ENCODE measurements at regions not wholly inside any gene's neighbourhood (a gene's known extent, or its start where the extent isn't known, plus 50 kb on each side); places are given as distances from the start of the nearest gene placed in this dataset.
"Not testable (repeated sequence)": the region's sequence is repeated elsewhere in the genome, so short reads cannot be mapped to it uniquely, and the experiment has no call there.

- peaks cover 0 to 2% (median 0%) of the 10 kb centered on the region in 3 donors for H3K4me1 ChIP-seq (ENCODE audit: control insufficient read depth in 3 of 3, insufficient read depth in 3 of 3, low read length in 3 of 3)
- no peaks in the 10 kb centered on the region for H3K27me3 ChIP-seq (ENCODE audit: control insufficient read depth in 3 of 3, insufficient read depth in 3 of 3, low read length in 3 of 3)
- no peaks in the 10 kb centered on the region for H3K9me3 ChIP-seq (ENCODE audit: control insufficient read depth in 3 of 3, low read length in 3 of 3)
- H3K36me3 ChIP-seq (ENCODE audit: control insufficient read depth in 3 of 3, insufficient read depth in 3 of 3, low read length in 3 of 3) = no peaks in the 10 kb centered on the region
- no peak overlapping the region for H3K27ac ChIP-seq (ENCODE audit: low read depth, low read length)
- H3K9ac ChIP-seq (ENCODE audit: low read depth in 1 of 3, low read length in 3 of 3) = no peak overlapping the region
- H3K4me3 ChIP-seq (ENCODE audit: low read length in 3 of 3) = no peak overlapping the region
Observed at GRCh38 chr9:75491533-75491932, 398.9 kb upstream of the PCSK5 start.

GRCh38 chr9:75499812-75500211 lies 390.7 kb upstream of the PCSK5 start:
- H3K9me3 ChIP-seq (ENCODE audit: control insufficient read depth in 3 of 3, low read length in 3 of 3) = no peaks in the 10 kb centered on the region
- no peak overlapping the region for H3K9ac ChIP-seq (ENCODE audit: low read depth in 1 of 3, low read length in 3 of 3)
- peaks cover 0 to 4% (median 0%) of the 10 kb centered on the region in 3 donors for H3K4me1 ChIP-seq (ENCODE audit: control insufficient read depth in 3 of 3, insufficient read depth in 3 of 3, low read length in 3 of 3)
- H3K4me3 ChIP-seq (ENCODE audit: low read length in 3 of 3) = no peak overlapping the region
- no peaks in the 10 kb centered on the region for H3K36me3 ChIP-seq (ENCODE audit: control insufficient read depth in 3 of 3, insufficient read depth in 3 of 3, low read length in 3 of 3)
- H3K27me3 ChIP-seq (ENCODE audit: control insufficient read depth in 3 of 3, insufficient read depth in 3 of 3, low read length in 3 of 3) = no peaks in the 10 kb centered on the region
- H3K27ac ChIP-seq (ENCODE audit: low read depth, low read length) = no peak overlapping the region

DNA sequence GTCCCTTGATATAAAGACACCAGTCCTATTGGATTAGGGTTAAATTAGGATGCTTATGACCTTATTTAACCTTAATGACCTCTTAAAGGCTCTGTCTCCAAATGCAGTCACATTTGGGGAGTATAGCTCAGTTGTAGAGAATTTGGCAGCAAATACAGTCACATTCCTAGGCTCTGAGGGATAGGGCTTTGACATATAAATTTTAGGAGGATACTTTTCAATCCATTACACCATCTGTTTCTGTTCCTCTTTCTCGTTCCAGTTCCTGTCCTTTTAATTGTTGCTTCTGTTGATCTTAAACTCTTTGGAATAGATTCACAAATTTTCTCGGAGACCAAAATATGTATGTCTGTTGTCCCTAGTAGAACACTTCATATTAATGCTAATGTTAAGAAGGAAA lies 390.0 kb upstream of the PCSK5 start:
- Histone ChIP-seq H3K36me3 (ENCODE audit: control insufficient read depth in 3 of 3, insufficient read depth in 3 of 3, low read length in 3 of 3) (no peaks in the 10 kb centered on the region), H3K27ac (ENCODE audit: low read depth, low read length) (no peak overlapping the region), H3K27me3 (ENCODE audit: control insufficient read depth in 3 of 3, insufficient read depth in 3 of 3, low read length in 3 of 3) (no peaks in the 10 kb centered on the region), H3K9ac (ENCODE audit: low read depth in 1 of 3, low read length in 3 of 3) (no peak overlapping the region), H3K4me3 (ENCODE audit: low read length in 3 of 3) (no peak overlapping the region), H3K4me1 (ENCODE audit: control insufficient read depth in 3 of 3, insufficient read depth in 3 of 3, low read length in 3 of 3) (peaks cover 0 to 4% (median 0%) of the 10 kb centered on the region in 3 donors), H3K9me3 (ENCODE audit: control insufficient read depth in 3 of 3, low read length in 3 of 3) (no peaks in the 10 kb centered on the region)

- not testable (repeated sequence) for H3K36me3 ChIP-seq (ENCODE audit: control insufficient read depth in 3 of 3, insufficient read depth in 3 of 3, low read length in 3 of 3); H3K27me3 ChIP-seq (ENCODE audit: control insufficient read depth in 3 of 3, insufficient read depth in 3 of 3, low read length in 3 of 3); H3K27ac ChIP-seq (ENCODE audit: low read depth, low read length); H3K9me3 ChIP-seq (ENCODE audit: control insufficient read depth in 3 of 3, low read length in 3 of 3); H3K4me3 ChIP-seq (ENCODE audit: low read length in 3 of 3); H3K4me1 ChIP-seq (ENCODE audit: control insufficient read depth in 3 of 3, insufficient read depth in 3 of 3, low read length in 3 of 3); H3K9ac ChIP-seq (ENCODE audit: low read depth in 1 of 3, low read length in 3 of 3)
Observed at GRCh38 chr9:75500940-75501339, 389.5 kb upstream of the PCSK5 start.

DNA sequence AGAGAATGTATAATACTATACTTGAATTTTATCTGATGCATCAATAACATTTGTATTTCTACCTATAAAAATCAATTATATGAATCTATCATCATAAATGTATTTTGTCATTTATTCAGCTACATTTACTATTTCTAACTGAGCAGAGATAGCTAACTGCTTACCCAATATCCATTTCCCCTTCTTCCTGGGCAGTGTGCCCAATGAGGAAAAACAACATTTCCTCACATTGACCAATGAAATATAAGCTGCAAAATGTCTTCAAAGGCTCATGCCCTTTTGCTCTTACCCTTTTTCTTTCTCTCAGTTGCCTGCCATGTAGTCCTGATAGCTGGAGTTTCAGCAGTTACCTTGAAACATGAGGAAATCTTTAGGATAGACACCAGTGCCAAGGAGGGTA lies 385.8 kb upstream of the PCSK5 start:
- Histone ChIP-seq H3K9ac (ENCODE audit: low read depth in 1 of 3, low read length in 3 of 3) (no peak overlapping the region), H3K9me3 (ENCODE audit: control insufficient read depth in 3 of 3, low read length in 3 of 3) (no peaks in the 10 kb centered on the region), H3K27ac (ENCODE audit: low read depth, low read length) (no peak overlapping the region), H3K27me3 (ENCODE audit: control insufficient read depth in 3 of 3, insufficient read depth in 3 of 3, low read length in 3 of 3) (no peaks in the 10 kb centered on the region), H3K4me3 (ENCODE audit: low read length in 3 of 3) (no peak overlapping the region), H3K36me3 (ENCODE audit: control insufficient read depth in 3 of 3, insufficient read depth in 3 of 3, low read length in 3 of 3) (no peaks in the 10 kb centered on the region), H3K4me1 (ENCODE audit: control insufficient read depth in 3 of 3, insufficient read depth in 3 of 3, low read length in 3 of 3) (peaks cover 0 to 4% (median 0%) of the 10 kb centered on the region in 3 donors)

DNA sequence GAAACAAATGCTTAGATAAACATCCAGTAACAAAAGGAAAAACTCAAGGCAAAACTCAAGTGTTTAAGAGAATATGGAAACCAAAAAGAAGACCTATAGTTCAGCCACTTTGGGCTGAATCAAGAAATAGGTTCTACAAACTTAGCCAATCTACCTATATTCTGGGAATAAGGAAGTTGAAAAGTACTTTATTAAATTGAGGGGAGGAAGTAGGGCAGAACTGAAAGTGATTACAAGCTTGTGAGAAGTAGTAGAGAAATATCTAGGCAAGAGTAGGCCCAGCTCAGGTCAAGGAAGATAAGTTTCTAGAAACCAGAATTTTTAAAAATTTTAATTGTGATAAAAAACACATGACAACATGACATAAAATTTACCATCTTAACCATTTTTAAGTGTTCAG lies 384.8 kb upstream of the PCSK5 start:
- Histone ChIP-seq H3K27me3 (ENCODE audit: control insufficient read depth in 3 of 3, insufficient read depth in 3 of 3, low read length in 3 of 3) (no peaks in the 10 kb centered on the region), H3K4me1 (ENCODE audit: control insufficient read depth in 3 of 3, insufficient read depth in 3 of 3, low read length in 3 of 3) (no peaks in the 10 kb centered on the region), H3K27ac (ENCODE audit: low read depth, low read length) (no peak overlapping the region), H3K4me3 (ENCODE audit: low read length in 3 of 3) (no peak overlapping the region), H3K9ac (ENCODE audit: low read depth in 1 of 3, low read length in 3 of 3) (no peak overlapping the region), H3K9me3 (ENCODE audit: control insufficient read depth in 3 of 3, low read length in 3 of 3) (no peaks in the 10 kb centered on the region), H3K36me3 (ENCODE audit: control insufficient read depth in 3 of 3, insufficient read depth in 3 of 3, low read length in 3 of 3) (no peaks in the 10 kb centered on the region)

DNA sequence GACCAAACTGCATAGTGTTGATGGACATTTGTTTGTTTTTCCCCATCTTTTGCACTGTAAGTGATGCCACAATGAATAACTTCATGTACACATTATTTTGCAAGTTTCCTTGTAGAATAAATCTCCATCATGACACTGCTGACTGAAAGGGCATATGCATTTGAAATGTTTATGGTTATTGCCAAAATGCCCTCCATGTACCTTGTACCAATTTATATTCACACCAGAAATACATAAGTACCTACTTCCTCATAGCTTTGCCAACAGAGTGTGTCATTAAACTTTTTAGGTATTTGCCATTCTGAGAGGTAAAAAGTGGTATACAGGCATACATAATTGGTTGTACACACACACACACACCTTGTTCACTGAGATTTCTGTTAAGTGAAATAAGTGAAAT lies 361.0 kb upstream of the PCSK5 start:
- Histone ChIP-seq H3K27me3 (ENCODE audit: control insufficient read depth in 3 of 3, insufficient read depth in 3 of 3, low read length in 3 of 3) (no peaks in the 10 kb centered on the region), H3K9ac (ENCODE audit: low read depth in 1 of 3, low read length in 3 of 3) (no peak overlapping the region), H3K27ac (ENCODE audit: low read depth, low read length) (no peak overlapping the region), H3K36me3 (ENCODE audit: control insufficient read depth in 3 of 3, insufficient read depth in 3 of 3, low read length in 3 of 3) (no peaks in the 10 kb centered on the region), H3K4me3 (ENCODE audit: low read length in 3 of 3) (no peak overlapping the region), H3K9me3 (ENCODE audit: control insufficient read depth in 3 of 3, low read length in 3 of 3) (no peaks in the 10 kb centered on the region), H3K4me1 (ENCODE audit: control insufficient read depth in 3 of 3, insufficient read depth in 3 of 3, low read length in 3 of 3) (no peaks in the 10 kb centered on the region)

DNA sequence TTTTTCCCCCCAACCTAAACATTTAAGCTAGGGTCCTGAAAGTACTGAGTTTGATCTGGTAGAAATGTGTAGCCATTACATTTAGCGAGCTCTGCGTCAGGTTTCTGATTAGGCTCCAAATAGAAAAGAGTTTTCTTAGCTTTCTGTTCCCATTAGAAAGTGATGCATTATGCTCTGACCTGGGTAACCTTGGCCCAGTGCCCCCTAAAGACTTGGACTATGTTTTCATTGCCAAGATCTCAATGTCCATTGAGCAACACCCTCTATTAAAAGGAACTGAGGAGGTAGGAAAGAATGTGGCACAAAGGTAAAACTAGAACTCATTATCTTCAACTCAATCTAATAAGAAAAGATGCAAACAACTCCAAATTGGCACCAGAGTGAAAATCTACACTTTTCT lies 358.9 kb upstream of the PCSK5 start:
- no peaks in the 10 kb centered on the region for H3K27me3 ChIP-seq (ENCODE audit: control insufficient read depth in 3 of 3, insufficient read depth in 3 of 3, low read length in 3 of 3)
- H3K9ac ChIP-seq (ENCODE audit: low read depth in 1 of 3, low read length in 3 of 3) = no peak overlapping the region
- H3K4me1 ChIP-seq (ENCODE audit: control insufficient read depth in 3 of 3, insufficient read depth in 3 of 3, low read length in 3 of 3) = no peaks in the 10 kb centered on the region
- H3K27ac ChIP-seq (ENCODE audit: low read depth, low read length) = no peak overlapping the region
- H3K4me3 ChIP-seq (ENCODE audit: low read length in 3 of 3) = no peak overlapping the region
- no peaks in the 10 kb centered on the region for H3K9me3 ChIP-seq (ENCODE audit: control insufficient read depth in 3 of 3, low read length in 3 of 3)
- H3K36me3 ChIP-seq (ENCODE audit: control insufficient read depth in 3 of 3, insufficient read depth in 3 of 3, low read length in 3 of 3) = no peaks in the 10 kb centered on the region

- Histone ChIP-seq H3K27ac (ENCODE audit: low read depth, low read length) (no peak overlapping the region), H3K27me3 (ENCODE audit: control insufficient read depth in 3 of 3, insufficient read depth in 3 of 3, low read length in 3 of 3) (no peaks in the 10 kb centered on the region), H3K4me3 (ENCODE audit: low read length in 3 of 3) (no peak overlapping the region), H3K36me3 (ENCODE audit: control insufficient read depth in 3 of 3, insufficient read depth in 3 of 3, low read length in 3 of 3) (no peaks in the 10 kb centered on the region), H3K4me1 (ENCODE audit: control insufficient read depth in 3 of 3, insufficient read depth in 3 of 3, low read length in 3 of 3) (no peaks in the 10 kb centered on the region), H3K9me3 (ENCODE audit: control insufficient read depth in 3 of 3, low read length in 3 of 3) (no peaks in the 10 kb centered on the region), H3K9ac (ENCODE audit: low read depth in 1 of 3, low read length in 3 of 3) (no peak overlapping the region)
Observed at GRCh38 chr9:75532233-75533050, 358.0 kb upstream of the PCSK5 start.

DNA sequence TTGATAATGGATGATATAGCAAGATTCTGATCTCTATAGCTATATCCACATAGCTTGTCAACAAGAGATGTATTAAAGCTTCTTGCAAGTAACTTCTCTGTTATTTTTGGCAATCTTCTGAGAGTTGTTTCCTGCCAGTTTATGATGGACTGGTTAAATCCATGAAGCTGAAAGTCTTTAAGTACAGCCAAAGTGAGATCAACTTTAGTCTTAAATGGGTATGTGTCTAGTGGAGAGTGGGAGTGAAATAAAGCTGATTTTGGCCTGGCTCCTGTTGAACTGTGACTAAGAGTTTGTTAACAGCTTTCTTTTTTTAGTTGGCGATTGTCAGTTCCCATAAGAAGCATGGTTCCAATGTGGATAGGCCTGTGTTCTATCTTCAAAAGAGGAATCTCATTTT lies 350.9 kb upstream of the PCSK5 start:
- Histone ChIP-seq H3K9ac (ENCODE audit: low read depth in 1 of 3, low read length in 3 of 3) (no peak overlapping the region), H3K27me3 (ENCODE audit: control insufficient read depth in 3 of 3, insufficient read depth in 3 of 3, low read length in 3 of 3) (no peaks in the 10 kb centered on the region), H3K4me3 (ENCODE audit: low read length in 3 of 3) (no peak overlapping the region), H3K36me3 (ENCODE audit: control insufficient read depth in 3 of 3, insufficient read depth in 3 of 3, low read length in 3 of 3) (no peaks in the 10 kb centered on the region), H3K4me1 (ENCODE audit: control insufficient read depth in 3 of 3, insufficient read depth in 3 of 3, low read length in 3 of 3) (no peaks in the 10 kb centered on the region), H3K27ac (ENCODE audit: low read depth, low read length) (no peak overlapping the region), H3K9me3 (ENCODE audit: control insufficient read depth in 3 of 3, low read length in 3 of 3) (no peaks in the 10 kb centered on the region)

Measured in skeletal muscle tissue (tissue), 3 donors.